GM21360 (cell line): ENCODE measurements at regions not wholly inside any gene's neighbourhood (a gene's known extent, or its start where the extent isn't known, plus 50 kb on each side); places are given as distances from the start of the nearest gene placed in this dataset.
"Not testable (repeated sequence)": the region's sequence is repeated elsewhere in the genome, so short reads cannot be mapped to it uniquely, and the experiment has no call there.

ENCODE experiments used
- ATAC-seq: cut with Tn5 transposase; IDR thresholded peaks from one replicate; pipeline ENCODE4 v1.9.1; 2021; ENCODE audit warnings: mild to moderate bottlenecking, moderate library complexity; ENCODE audit not compliant: unreplicated experiment

DNA sequence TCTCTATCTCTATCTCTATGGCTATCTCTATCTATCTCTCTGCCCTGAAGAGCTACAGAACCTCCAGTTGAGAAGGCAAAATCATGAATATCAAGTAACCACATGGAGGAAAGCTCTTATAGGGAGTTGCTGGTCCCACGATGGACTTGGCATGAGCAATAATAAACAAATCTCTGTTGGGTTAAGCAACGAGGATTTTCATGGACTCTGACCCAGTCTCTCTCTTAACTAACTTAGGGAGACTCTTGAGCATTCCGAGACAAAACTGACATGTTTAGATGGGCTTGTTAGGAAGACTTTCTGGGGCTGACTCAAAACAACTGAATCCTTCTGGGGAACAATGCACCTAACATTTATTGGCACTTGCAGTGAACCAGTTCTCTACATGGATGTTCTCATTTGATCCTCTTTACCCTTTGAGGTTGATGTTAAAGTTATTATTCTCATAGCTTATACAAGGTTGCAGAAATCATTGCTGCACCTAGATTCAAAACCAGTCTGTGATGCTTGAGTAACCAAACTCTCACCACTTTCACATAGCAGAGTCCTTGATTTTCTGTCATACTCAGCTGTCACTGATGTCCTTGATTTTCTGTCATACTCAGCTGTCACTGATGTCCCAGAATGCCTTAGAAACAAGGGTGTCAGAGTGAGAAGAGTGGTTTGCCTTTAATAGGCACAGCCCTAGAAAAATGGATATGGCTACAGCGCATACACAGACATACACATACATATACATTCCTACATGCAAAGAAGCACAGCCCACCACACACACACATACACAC is 354.6 kb upstream of the MAF start:
- no peak for ATAC-seq

DNA sequence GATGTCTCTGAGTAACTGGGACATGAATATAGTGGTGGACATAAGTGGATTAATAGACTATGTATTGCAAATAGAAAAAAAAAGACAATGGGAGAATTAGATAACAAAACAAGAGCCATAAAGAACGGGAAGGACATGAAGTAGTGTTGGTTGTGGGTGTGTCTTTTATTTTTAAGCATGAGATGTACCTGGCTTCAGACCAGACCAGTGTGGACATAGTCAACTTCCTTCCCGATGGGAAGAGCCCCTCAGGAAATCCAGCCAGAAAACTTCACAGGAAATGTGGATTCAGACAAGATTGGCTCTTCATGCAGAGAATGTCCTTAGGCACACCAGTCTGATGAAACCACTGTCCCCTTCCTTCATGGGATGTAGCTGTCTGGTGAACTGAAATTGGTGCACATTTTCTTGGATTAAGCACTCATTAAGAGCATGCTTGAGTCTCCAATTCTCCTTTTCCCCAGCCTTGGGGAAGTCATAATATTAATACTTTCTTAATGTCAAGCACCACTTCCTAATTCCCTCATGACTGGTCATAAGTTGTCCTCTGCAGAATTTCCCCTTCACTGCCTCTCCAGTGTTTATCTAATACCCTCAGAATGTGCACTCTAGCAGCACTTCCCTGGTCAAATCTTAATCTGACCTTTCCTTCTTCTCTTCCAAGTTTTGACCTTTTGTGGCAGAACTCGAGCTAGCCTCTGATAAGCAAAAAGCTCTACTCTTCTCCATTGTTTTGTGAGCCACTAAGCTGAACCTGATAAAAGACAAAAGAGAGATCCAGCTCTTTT is 350.6 kb upstream of the MAF start:
- no peak for ATAC-seq

DNA sequence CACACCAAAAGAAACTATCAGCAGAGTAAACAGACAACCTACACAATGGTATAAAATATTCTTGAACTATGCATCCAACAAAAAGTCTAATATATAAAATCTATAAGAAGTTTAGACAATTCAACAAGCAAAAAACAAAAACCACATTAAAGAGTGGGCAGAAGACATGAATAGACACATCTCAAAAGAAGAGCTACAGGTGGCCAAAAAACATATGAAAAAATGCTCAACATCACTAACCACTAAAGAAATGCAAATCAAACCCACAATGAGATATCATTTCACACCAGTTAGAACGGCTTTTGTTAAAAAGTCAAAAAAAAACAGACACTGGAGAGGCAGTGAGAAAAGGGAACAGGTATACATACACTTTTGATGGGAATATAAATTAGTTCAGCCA is 348.9 kb upstream of the MAF start:
- no peak for ATAC-seq

DNA sequence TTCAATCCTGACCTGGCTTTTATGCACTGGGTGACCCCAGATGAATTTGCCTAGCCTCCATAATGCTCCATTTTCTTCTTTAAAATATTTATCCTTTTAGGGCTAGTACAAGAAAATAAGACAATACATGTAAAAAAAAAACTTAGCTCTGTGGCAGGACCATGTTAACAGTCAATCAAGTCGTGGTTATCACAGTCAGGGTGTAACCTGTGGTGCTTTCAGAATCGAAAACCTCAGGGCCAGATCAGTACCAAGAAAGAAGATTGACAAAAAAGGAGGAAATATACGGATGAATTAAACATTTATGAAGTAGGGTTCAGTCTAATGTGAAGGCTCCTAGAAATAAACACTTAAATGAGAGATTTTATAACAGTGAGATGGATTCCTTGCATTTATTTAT is 347.2 kb upstream of the MAF start:
- no peak for ATAC-seq

DNA sequence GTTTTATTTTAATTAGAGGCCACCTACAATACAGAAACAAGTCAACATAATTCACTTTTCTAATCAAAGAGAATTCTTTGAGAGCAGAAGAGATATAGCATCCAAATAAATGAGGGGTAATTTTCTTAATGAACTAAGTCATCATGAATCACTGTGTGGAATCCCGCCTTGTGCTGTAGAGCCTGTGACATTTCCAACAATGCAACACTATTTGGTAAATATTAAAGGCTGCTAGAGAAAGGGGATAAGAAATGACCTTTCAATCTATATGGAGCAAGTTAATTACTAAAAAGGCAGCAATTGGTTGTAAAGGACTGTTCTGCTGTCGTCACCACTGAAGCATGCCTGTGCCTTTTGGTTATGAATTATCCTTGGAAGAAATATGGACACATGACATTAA is 345.7 kb upstream of the MAF start:
- ATAC-seq = no peak

DNA sequence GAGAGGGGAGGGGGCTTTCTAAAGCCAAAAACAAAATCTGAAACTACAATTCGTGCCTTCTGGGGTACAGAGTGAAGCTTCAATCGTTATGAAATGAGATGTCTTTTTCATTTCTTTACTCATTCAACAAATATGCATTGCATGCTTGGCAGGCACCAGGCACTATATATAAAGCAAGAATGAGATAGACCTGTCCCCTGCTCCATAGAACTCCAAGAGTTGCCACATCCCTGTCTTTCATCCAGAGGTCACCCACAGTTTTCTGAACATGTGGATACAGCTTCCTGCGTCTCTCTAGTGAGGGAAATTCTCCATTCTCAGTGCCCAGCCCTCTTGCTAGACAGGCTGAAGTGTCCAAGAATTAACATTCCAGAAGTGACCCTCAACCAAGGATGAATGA is 343.2 kb upstream of the MAF start:
- no peak for ATAC-seq

DNA sequence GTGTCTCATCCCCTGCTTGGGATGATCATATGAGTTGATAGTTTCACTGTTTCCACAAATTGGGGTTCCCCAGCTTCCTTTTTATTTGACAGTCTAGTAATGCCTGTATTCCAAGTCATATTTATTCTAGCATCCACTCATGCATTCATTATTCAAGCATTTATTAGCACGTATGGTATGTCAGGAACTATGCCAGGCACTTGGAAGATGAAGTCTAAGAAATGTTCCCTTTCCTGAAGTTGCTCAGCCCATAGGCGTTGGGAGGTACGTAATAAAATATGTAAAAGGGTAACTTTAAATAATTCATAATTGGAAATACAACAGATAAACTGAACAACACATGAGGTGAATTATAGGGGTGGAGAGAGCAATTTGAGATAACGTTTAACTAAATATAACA is 338.0 kb upstream of the MAF start:
- no peak for ATAC-seq

DNA sequence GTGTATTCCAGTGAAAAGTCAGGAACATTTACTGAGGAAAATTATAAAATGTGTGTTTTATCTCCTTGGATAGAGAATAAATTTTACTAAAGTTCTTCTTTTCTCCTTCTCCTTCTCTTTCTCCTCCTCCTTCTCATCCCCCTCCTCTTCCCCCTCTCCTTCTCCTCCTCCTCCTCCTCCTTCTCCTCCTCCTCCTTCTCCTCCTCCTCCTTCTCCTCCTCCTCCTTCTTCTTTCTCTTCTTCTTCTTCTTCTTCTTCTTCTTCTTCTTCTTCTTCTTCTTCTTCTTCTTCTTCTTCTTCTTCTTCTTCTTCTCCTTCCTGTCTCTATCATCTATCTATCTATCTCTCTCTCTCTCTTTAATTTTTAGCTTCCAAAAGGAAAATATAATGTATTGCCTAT is 337.1 kb upstream of the MAF start:
- not testable (repeated sequence) for ATAC-seq

DNA sequence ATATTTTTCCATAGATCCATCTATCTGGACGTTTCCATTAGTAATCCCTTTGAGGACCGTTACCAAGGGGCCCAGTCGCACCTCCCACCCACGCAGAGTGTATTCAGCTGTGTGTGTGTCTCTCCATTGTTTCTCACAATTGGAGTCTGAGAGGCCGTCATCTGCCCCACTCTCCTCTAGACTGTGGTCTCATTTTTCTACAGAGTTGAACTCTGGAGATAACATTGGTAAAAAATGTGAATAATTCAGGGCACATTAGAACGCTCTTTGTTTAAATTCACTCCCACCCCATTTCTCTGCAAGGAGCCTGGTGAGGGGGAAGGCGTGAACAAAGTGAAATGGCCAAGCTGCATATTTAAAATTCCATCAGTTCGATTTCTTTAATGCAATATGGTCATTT is 333.1 kb upstream of the MAF start:
- no peak for ATAC-seq

DNA sequence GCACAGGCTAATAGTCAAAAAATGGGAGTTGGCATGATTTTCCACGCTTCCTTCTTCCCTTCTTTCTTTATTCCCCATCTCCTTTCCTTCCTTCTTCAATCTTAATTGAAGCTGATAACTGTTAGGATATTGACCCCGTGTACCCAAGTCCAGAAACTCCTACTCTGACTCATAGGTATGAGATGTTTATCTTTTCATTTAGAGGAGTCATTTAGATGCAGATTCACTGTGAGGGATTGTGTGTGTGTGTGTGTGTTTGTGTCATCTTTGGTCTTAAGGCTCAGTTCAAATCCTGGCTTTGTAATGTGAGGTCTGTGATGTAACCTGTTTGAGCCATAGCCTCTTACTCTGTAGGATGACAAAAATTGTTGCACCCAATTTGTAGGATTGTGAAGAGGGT is 332.0 kb upstream of the MAF start:
- ATAC-seq = no peak

DNA sequence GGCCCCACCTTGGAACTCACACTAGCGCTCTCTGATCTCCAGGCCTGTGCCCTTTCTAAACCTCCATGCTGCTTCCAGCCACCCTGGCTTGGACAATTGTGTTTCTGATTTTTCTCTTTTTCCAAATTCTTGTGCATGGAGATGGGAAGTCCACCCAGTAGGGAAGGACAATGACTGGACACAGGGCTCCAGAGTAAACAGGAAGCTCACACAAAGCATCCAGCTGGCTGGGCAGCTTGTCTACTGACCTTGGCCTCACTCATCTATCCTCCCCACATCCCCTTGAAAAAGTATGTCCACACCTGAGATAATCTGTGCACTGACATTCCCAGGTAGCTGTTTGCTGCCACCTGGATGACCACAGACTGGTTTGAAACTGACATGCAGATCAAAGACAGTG is 331.2 kb upstream of the MAF start:
- no peak for ATAC-seq

DNA sequence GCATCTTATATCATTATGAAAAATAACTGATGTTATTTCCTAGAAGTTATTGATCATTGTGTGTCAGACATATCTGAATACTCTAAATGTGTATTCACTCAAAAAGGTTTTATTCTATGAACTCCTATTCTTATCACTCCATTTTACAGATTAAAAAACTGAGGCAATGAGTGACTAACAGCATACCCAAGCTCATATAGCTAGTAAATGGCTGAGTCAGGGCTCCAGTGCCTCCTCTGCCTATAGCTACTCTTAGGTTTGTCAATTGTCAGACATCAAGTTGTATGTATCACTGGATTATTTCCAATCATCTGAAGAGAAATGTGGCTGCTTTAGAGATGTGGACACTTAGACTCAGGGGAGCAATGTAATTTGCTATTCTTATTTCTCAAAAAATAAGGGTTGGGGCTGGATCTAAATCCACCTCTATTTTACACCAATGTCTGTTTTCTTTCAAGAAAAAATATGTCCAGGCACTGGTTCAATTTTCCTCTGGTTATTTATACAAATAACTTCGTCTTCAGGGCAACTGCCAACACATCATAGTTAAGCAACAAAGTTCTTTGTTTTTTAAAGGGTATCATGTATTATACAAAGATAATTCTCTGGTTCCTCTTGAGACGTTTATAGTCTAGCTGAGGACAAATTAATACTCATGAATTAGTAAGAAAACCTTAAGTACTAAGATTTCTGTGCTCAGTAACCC is 328.9 kb upstream of the MAF start:
- no peak for ATAC-seq

DNA sequence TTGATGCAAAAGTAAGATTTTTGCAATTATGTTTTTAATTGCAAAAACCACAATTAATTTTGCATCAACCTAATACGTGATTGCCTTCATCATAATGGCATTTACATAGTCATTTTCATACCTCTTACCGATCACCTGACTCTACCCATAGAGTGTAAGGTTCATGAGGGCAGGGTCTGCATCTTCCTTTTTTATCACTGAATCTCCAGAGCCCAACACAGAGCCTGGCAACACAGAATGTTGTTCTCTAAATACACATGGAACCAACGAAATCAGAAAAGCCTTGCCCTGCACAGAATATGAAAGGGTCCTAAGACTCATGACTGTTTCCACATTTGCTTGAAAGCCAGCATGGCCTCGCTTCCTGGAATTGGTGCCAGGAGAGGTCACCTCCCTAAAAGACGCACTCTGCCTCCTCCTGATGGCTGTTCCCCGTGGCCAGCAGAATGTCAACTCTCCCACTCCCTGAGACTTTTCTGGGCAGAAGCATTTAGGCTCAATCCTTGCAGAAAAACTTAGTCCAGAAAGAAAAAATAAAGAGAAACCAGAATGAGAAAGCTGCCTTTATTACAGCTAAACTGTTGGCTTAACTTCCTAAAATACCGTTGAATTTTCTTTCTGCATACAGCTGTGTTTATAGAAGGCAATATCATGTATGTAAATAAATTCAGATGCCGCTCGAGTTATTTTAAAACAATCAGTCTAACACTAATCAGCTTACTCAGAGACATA is 327.8 kb upstream of the MAF start:
- no peak for ATAC-seq

DNA sequence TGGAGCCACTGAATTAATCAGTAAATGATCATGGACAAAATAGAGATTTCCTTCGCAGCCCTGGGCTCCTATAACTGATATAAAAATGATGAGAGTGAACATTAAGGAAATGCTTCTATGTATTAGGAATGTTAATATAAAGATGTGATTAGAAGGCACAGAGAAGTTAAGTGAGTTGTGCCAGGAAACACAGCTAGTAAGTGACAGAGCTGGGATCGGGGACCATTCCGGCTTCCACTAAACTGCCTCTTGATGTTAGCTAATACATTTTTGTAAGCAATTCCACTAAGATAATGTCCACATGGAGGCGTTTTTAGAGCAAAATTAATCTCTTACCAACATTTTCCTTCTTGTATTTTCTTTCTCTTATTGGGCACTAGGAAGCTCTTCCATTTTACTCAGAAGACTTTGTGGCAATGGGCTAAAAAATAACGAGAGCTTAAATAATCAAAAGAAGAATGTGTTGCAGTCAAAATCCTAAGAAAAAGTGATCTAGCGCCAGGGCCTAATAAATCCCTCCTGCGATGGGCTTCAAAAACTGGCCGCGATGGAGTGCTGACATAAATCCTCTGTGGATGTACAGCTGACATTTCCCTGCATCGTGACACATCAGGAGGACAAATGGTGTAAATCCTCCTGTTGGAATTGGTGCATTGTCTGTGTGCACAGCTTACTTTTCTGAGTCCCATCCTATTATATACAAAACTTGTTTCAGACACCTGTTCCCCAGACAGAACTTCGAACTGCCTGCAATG is 326.1 kb upstream of the MAF start:
- ATAC-seq = no peak

DNA sequence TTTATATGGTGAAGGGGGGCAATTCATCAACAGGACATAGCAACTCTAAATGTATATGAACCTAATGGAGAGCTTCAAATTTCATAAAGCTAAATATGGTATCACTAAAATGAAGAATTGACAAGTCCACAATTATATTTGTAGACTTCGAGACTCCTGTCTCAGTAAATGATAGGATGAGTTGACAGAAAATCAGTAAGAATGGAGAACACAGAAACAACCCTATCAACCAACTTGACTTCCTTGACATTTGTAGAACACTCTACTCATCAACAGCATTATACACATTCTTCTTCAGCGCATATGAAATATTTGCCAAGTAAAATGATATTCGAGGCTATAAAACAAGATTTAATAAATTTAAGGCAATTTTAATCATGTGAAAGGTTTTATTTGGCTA is 322.9 kb upstream of the MAF start:
- no peak for ATAC-seq

DNA sequence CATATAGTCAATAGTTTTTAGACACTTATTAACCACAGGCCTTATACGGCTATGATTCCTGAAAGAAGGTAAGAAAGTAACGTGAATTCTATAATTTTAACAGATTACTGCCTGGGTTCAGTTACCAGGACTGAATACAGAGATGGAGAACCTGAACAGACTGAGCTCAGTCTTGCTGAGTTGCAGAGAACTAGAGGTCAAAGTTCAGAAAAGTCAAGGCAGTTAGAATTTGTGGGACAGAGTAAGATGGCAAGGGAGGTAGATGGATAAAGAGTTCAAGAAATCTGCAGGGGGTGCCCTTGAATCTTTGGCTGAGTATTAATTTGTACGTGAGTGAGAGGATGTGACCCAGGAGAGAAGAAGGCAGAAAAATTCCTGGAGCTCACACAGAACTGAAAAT is 320.1 kb upstream of the MAF start:
- ATAC-seq = no peak

DNA sequence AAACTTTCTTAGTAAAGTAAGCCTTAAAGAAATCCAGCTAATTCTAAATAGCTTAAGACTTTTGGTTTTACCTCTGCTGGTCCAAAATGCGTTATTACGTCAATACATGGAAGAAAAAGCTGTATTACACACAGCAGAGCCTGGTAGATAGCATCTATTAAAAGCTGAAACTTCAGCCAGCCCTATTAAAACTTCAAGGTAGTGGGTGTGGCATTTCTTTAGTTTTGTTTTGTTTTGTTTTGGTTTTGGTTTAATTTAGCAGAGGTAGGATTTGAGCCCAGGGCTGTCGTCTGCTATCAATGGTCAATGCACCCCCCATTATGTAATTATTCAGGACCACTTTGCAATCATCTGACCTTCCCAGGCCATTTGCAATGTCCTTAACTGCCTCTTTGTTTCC is 318.4 kb upstream of the MAF start:
- no peak for ATAC-seq

DNA sequence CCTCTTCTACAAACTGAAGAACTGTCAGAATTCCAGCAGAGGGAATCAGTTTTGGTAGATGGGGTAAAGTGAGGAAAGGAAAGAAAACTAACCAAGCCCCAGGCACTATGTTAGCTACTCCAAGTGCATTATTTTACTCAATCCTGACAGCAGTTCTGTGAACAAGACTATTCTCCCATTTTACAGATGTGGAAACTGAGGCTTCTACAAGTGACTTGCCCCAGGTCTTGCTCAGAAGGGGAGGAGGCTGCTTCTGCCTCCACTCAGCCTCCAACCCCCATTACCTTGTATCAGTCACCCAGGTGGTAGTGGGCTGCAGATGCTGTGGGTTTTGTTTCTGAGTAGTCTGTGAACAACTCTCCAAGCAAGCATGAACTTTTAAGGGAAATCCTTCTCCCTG is 315.2 kb upstream of the MAF start:
- ATAC-seq = no peak

DNA sequence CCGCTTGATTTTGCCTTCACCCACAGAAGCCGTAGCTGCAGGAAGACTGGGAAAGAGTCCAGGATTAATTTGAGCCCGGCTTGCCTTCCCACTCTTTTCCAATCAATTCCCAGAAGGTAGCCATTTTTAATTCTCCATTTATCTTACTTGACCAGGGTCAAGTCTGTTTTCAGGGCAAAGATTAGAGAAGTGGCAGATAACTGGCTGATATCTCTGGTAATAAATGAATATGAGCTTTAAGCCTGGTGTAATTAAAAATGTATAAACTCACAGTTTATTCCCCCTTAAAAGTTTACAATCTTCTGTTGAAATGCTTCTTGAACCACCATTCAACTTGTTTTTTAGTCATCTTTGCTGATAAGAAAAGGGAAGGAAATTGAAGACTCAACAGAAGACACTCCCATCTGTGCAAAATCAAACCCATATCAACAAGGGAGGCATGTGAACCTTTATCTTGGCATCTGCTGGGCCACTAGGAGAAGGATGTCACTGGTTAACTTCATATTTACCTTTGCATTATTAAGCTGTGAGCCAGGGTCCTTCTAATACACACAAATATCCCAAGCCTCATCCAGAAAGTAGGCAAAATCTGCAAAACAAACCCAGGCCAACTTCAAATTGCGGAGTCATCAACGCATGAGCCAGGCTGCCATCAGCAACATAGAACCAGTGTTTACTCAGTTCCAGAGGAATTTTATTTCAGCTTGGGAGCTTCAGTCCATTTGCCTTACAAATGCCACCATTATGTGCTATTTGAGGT is 314.6 kb upstream of the MAF start:
- no peak for ATAC-seq
